ENCODE measurements at regions not wholly inside any gene's neighbourhood (a gene's known extent, or its start where the extent isn't known, plus 50 kb on each side); places are given as distances from the start of the nearest gene placed in this dataset.

DNA sequence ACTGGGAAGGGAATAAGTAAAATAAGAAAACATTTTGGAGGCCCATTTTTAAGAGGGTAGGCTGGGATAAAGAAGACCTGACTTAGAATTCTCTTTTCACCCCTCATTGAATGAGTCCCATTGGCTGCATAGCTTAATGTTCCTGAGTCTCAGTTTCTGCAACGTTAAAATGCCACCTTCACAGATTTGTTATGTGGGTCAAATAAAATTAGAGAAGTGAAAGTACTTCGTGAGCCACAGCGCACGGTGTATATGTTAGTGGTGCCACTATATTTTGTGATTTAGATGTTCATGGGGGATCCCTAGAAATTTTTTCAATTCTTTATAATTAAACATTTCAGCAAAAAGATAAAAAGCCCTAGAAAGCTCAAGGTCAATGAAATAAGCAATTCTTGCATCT, 109.2 kb upstream of the HS3ST1 start:
- Mint-ChIP-seq H3K27ac (no peak overlapping the region), H3K36me3 (no peaks in the 10 kb centered on the region), H3K9me3 (no peaks in the 10 kb centered on the region), H3K4me3 (no peak overlapping the region), H3K27me3 (no peaks in the 10 kb centered on the region), H3K4me1 (ENCODE audit: unreplicated experiment) (peaks cover 5% of the 10 kb centered on the region)
- TF ChIP-seq, protein P1, sequence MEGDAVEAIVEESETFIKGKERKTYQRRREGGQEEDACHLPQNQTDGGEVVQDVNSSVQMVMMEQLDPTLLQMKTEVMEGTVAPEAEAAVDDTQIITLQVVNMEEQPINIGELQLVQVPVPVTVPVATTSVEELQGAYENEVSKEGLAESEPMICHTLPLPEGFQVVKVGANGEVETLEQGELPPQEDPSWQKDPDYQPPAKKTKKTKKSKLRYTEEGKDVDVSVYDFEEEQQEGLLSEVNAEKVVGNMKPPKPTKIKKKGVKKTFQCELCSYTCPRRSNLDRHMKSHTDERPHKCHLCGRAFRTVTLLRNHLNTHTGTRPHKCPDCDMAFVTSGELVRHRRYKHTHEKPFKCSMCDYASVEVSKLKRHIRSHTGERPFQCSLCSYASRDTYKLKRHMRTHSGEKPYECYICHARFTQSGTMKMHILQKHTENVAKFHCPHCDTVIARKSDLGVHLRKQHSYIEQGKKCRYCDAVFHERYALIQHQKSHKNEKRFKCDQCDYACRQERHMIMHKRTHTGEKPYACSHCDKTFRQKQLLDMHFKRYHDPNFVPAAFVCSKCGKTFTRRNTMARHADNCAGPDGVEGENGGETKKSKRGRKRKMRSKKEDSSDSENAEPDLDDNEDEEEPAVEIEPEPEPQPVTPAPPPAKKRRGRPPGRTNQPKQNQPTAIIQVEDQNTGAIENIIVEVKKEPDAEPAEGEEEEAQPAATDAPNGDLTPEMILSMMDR (conservative IDR thresholded peaks at IDR 0.05): no peak
- DNase-seq (ENCODE audit: extremely low spot score, unreplicated experiment): no peak

DNA sequence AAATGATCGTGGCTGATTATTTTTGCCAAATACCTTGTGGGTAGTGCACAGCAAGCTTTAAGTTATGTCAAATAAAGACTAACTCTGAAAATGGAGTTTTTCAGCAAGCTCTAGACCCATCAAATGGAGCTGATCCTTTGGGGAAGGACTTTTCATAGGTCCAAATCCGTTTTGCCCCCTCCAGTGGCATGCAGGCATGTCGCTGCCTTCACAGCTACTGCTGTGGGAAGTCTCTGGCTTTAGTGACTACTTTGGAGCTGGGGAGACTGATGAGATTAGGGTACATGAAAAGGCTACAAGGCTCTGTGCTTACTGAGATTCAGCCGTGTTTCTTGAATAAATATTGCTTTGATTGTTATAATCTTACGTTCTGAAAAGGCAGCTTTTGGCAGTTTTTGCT, 106.6 kb upstream of the HS3ST1 start:
- peaks cover 4% of the 10 kb centered on the region for H3K9me3 Mint-ChIP-seq
- H3K27ac Mint-ChIP-seq: no peak overlapping the region
- DNase-seq (ENCODE audit: extremely low spot score, unreplicated experiment): no peak

DNA sequence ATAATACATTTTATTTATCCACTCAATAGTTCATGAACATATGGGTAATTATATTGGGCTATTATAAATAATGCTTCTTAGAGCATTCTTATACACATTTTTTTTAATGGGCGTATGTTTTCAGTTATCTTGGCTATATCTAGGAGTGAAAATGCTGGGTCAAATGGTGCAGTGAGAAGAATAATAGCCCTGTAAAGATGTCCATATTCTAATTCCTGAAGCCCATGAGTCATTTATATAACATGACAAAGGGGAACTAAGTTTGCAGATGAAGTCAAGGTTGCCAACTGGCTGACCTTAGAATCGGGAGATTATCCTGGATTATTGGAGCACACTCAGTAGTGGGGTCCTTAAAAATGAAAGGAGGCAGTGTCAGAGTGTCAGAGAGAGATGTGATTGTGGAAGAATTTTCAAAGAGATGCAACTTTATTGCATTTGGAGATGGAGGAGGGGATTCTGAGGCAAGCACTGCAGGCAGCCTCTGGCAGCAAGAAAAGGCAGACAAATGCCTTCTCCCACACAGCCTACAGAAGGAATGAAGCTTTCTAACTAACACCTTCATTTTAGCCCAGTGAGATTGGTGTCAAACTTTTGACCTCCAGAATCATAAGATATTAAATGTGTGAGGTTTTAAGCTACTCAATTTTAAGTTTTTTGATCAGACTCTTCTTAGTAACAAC, 106.1 kb upstream of the HS3ST1 start:
- TF ChIP-seq, protein P1 (conservative IDR thresholded peaks at IDR 0.05): no peak
- Mint-ChIP-seq H3K27me3 (no peaks in the 10 kb centered on the region), H3K4me3 (no peak overlapping the region), H3K9me3 (peaks cover 6% of the 10 kb centered on the region), H3K27ac (peak overlapping the region; percentile 27), H3K4me1 (ENCODE audit: unreplicated experiment) (peaks cover 5% of the 10 kb centered on the region), H3K36me3 (no peaks in the 10 kb centered on the region)
- DNase-seq (ENCODE audit: extremely low spot score, unreplicated experiment): no peak

More for the DNA sequence above, 106.6 kb upstream of the HS3ST1 start:
- Mint-ChIP-seq H3K36me3 (no peaks in the 10 kb centered on the region), H3K4me1 (ENCODE audit: unreplicated experiment) (peaks cover 5% of the 10 kb centered on the region), H3K27me3 (no peaks in the 10 kb centered on the region), H3K4me3 (no peak overlapping the region)
- TF ChIP-seq, protein P1 (conservative IDR thresholded peaks at IDR 0.05): peak; percentile 16

DNA sequence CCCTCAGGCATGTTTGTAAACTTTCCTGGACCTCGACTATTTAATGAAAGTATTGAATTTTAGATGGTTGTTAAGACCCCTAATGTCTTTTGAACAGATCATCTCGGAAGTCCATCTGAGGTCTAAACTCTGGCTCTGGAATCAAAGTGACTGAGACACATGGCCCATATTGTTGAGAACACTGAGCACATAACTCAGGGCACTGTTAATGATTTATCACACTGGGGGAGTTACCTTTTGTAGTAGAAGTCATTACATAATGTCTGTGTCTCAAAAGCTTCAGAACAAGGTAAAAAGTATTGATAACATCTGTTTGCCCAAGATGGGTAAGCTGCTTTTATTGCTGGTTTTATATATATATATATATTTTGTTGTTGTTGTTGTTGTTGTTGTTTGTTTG, 103.4 kb upstream of the HS3ST1 start:
- H3K36me3 Mint-ChIP-seq: no peaks in the 10 kb centered on the region
- no peak overlapping the region for H3K4me3 Mint-ChIP-seq
- H3K27me3 Mint-ChIP-seq: no peaks in the 10 kb centered on the region
- DNase-seq (ENCODE audit: extremely low spot score, unreplicated experiment): no peak
- peaks cover 6% of the 10 kb centered on the region for H3K9me3 Mint-ChIP-seq
- peaks cover 5% of the 10 kb centered on the region for H3K4me1 Mint-ChIP-seq (ENCODE audit: unreplicated experiment)
- TF ChIP-seq, protein P1 (conservative IDR thresholded peaks at IDR 0.05): no peak
- H3K27ac Mint-ChIP-seq: no peak overlapping the region

DNA sequence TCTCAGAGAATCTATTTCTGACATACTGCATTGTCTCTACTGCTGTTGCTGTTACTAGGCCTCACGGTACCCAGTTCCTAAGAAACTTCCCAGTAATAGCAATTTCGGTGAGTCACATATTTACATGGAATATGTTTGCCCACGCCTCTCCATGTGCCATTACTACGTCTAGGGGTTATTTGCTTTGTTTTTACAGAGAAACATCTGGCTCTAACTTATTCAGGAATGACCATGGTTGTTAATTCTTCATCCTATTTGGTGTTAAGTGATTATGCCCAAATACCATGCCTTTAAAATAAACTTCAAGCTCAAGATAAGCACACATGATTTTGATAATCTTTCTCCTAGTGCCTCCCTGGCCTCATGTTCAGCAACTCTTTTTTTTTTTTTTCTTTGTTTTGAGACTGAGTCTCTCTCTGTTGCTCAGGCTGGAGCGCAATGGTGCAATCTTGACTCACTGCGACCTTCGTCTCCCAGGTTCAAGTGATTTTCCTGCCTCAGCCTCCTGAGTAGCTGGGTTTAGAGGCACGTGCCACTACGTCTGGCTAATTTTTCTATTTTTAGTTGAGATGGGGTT, 101.0 kb upstream of the HS3ST1 start:
- TF ChIP-seq, protein P1 (conservative IDR thresholded peaks at IDR 0.05): no peak
- peak overlapping the region; percentile 35 for H3K27ac Mint-ChIP-seq
- H3K4me3 Mint-ChIP-seq: no peak overlapping the region
- no peak for DNase-seq (ENCODE audit: extremely low spot score, unreplicated experiment)
- H3K4me1 Mint-ChIP-seq (ENCODE audit: unreplicated experiment): peaks cover 2% of the 10 kb centered on the region
- H3K36me3 Mint-ChIP-seq: no peaks in the 10 kb centered on the region
- no peaks in the 10 kb centered on the region for H3K27me3 Mint-ChIP-seq
- H3K9me3 Mint-ChIP-seq: peaks cover 6% of the 10 kb centered on the region

All from type B pancreatic cell (in vitro differentiated cells).